Thoracic aorta (tissue), 2 donors: ENCODE measurements at regions not wholly inside any gene's neighbourhood (a gene's known extent, or its start where the extent isn't known, plus 50 kb on each side); places are given as distances from the start of the nearest gene placed in this dataset.

Experiments used
- ATAC-seq: fragments of 150-250 bp; one replicate; pipeline ENCODE4 v1.8.0; 2017; ENCODE audit warnings: low read depth; ENCODE audit not compliant: insufficient number of reproducible peaks, low FRiP score
- DNase-seq: peaks from one replicate; pipeline ENCODE4 v3.0.0-alpha.2; 2020; ENCODE audit warnings: low spot score
- H3K27ac ChIP-seq, 2 donors: fragments of 200-600 bp; sonication (generic); 1 replicate in 1 of 2; 2 replicates in 1 of 2; pipeline ENCODE4 v1.5.1; 2016; ENCODE audit warnings: mild to moderate bottlenecking in 2 of 2, moderate library complexity in 2 of 2
- H3K27me3 ChIP-seq: fragments of 200-600 bp; sonication (generic); replicated peaks from 2 replicates; pipeline ENCODE4 v1.6.0; 2016; ENCODE audit warnings: mild to moderate bottlenecking; ENCODE audit not compliant: insufficient read depth
- H3K36me3 ChIP-seq: fragments of 200-600 bp; sonication (generic); one replicate; pipeline ENCODE4 v1.5.1; 2016
- H3K4me1 ChIP-seq, 2 donors: fragments of 200-600 bp; sonication (generic); 1 replicate in 1 of 2; 2 replicates in 1 of 2; pipeline versions ENCODE4 v1.5.1 to v1.6.0; 2016; ENCODE audit warnings: low read depth in 2 of 2, mild to moderate bottlenecking in 1 of 2; ENCODE audit not compliant: control insufficient read depth in 1 of 2
- H3K4me3 ChIP-seq: fragments of 200-600 bp; sonication (generic); 2 replicates; pipeline ENCODE4 v1.5.1; 2016; ENCODE audit warnings: mild to moderate bottlenecking
- H3K9me3 ChIP-seq: fragments of 200-600 bp; sonication (generic); 2 replicates; pipeline ENCODE4 v1.5.1; 2016
- TF ChIP-seq, protein P1 (sequence below): fragments of 200-600 bp; sonication (generic); IDR thresholded peaks from one replicate; pipeline ENCODE4 v1.5.1; 2019; ENCODE audit warnings: antibody characterized with exemption

- Histone ChIP-seq H3K27me3 (no peaks in the 10 kb centered on the region), H3K27ac (no peak overlapping the region), H3K4me1 (no peaks in the 10 kb centered on the region), H3K9me3 (no peaks in the 10 kb centered on the region), H3K36me3 (no peaks in the 10 kb centered on the region), H3K4me3 (no peak overlapping the region)
- DNase-seq (no peak), ATAC-seq (no peak)
- TF ChIP-seq, protein P1, sequence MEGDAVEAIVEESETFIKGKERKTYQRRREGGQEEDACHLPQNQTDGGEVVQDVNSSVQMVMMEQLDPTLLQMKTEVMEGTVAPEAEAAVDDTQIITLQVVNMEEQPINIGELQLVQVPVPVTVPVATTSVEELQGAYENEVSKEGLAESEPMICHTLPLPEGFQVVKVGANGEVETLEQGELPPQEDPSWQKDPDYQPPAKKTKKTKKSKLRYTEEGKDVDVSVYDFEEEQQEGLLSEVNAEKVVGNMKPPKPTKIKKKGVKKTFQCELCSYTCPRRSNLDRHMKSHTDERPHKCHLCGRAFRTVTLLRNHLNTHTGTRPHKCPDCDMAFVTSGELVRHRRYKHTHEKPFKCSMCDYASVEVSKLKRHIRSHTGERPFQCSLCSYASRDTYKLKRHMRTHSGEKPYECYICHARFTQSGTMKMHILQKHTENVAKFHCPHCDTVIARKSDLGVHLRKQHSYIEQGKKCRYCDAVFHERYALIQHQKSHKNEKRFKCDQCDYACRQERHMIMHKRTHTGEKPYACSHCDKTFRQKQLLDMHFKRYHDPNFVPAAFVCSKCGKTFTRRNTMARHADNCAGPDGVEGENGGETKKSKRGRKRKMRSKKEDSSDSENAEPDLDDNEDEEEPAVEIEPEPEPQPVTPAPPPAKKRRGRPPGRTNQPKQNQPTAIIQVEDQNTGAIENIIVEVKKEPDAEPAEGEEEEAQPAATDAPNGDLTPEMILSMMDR, result no peak
These were observed 139.0 kb downstream of the OLFM1 start for GRCh38 chr9:135226369-135227050.

DNA sequence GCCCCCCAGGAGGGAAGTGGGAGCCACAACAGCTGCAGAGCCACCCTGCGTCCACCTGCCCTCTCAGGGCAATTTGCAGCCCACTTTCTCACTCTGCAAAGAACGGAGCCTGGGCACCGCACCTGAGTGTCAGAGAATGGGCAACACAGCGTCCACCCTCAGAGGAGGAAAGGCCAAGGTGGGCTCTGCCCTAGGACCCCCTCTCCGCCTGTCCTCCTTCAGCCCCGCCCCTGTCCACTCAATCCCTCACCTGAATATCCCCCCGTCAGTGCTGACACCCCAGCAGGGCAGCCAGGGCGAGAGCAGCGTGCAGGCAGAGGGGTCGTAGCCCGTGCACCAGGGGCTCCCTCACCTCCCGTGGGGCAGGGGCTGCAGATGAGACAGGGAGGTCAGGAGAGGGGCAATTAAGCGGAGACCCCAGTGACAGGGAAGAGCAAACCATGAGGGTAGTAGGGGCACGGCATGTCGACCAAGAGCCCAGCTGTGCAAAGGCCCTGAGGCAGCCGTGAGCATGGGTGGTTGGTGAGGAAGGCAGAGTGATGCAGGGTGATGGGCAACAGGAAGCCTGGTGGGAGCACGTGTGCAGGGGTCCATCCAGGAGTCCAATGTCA lies 140.3 kb downstream of the OLFM1 start:
- no peak for DNase-seq
- H3K9me3 ChIP-seq, result no peaks in the 10 kb centered on the region
- H3K27me3 ChIP-seq, result no peaks in the 10 kb centered on the region
- H3K36me3 ChIP-seq, result no peaks in the 10 kb centered on the region
- no peaks in the 10 kb centered on the region for H3K4me1 ChIP-seq
- H3K27ac ChIP-seq, result no peak overlapping the region
- ATAC-seq, result no peak
- TF ChIP-seq, protein P1, result no peak
- no peak overlapping the region for H3K4me3 ChIP-seq

DNA sequence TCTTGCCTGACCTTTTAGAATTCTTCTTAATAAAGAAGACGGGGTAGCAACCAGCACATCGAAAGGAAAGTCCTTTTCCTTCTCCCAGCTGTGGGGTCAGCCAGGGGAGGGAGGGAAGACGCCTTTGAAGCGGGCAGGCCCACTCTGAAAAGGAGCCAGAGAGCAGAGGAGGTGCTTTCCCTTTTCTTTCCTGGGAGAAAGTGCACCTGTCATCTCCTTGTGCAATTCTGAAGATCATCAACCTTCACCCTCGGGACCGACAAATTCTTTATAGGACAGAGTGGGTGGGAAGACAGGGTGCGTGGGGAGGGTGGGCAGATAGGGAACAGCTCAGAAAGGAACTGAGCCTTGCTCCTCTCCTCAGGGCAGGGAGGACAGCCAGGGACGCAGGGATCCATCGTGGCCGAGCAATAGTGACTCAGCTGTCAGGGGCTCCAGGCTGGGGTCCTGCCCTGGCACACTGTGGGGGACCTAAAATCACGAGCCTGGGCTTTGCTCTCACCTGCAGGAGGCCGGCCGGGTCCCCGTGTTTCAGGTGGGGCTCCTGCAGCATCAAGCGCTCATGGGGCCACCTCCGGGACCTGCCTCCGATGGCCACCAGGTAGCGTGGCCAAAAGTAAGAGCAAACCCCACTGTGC lies 141.0 kb downstream of the OLFM1 start:
- H3K4me3 ChIP-seq, result no peak overlapping the region
- TF ChIP-seq, protein P1, result no peak
- no peaks in the 10 kb centered on the region for H3K9me3 ChIP-seq
- no peak overlapping the region for H3K27ac ChIP-seq
- H3K27me3 ChIP-seq, result no peaks in the 10 kb centered on the region
- H3K36me3 ChIP-seq, result no peaks in the 10 kb centered on the region
- H3K4me1 ChIP-seq, result no peaks in the 10 kb centered on the region
- DNase-seq (no peak), ATAC-seq (no peak)

GRCh38 chr9:135228983-135229625 lies 141.6 kb downstream of the OLFM1 start:
- no peaks in the 10 kb centered on the region for H3K36me3 ChIP-seq
- no peaks in the 10 kb centered on the region for H3K4me1 ChIP-seq
- H3K4me3 ChIP-seq, result no peak overlapping the region
- no peaks in the 10 kb centered on the region for H3K27me3 ChIP-seq
- DNase-seq (no peak), ATAC-seq (no peak)
- TF ChIP-seq, protein P1, result no peak
- H3K9me3 ChIP-seq, result no peaks in the 10 kb centered on the region
- H3K27ac ChIP-seq, result no peak overlapping the region
